Bronchial epithelial cell (primary cell): ENCODE measurements at regions not wholly inside any gene's neighbourhood (a gene's known extent, or its start where the extent isn't known, plus 50 kb on each side); places are given as distances from the start of the nearest gene placed in this dataset.
A peak's percentile ranks its signal among the peaks of the same experiment; 100 is the strongest.

Experiments used
- DNase-seq: peaks from one replicate; pipeline ENCODE4 v3.0.0-alpha.2; 2010; ENCODE audit warnings: low read depth
- FAIRE-seq: peaks from 2 replicates; lab custom pipeline; 2011; peaks lifted over from hg19 to GRCh38; lab: Jason Lieb, UNC
- H3K27me3 ChIP-seq: 2 replicates; pipeline ENCODE4 v1.5.1; 2011; ENCODE audit warnings: low read length; ENCODE audit not compliant: control insufficient read depth, insufficient read depth
- H3K36me3 ChIP-seq: 2 replicates; pipeline ENCODE4 v1.5.1; 2011; ENCODE audit warnings: low read length; ENCODE audit not compliant: control insufficient read depth, insufficient read depth
- H3K4me3 ChIP-seq: 2 replicates; pipeline ENCODE4 v1.5.1; 2011; ENCODE audit warnings: mild to moderate bottlenecking, low read depth, low read length, control low read depth
- CTCF ChIP-seq: IDR thresholded peaks from 2 replicates; pipeline ENCODE4 v1.5.1; 2011; ENCODE audit warnings: mild to moderate bottlenecking, moderate library complexity, low read length, control low read depth, inconsistent platforms; ENCODE audit not compliant: insufficient read depth, severe bottlenecking

GRCh38 chr11:70764356-70764905 lies 366.1 kb downstream of the CTTN start:
- no peak for TF ChIP-seq CTCF
- H3K4me3 ChIP-seq: no peak overlapping the region
- DNase-seq (no peak), FAIRE-seq (peak; percentile 93)
- no peaks in the 10 kb centered on the region for H3K27me3 ChIP-seq
- no peaks in the 10 kb centered on the region for H3K36me3 ChIP-seq

- H3K4me3 ChIP-seq: no peak overlapping the region
- DNase-seq (no peak), FAIRE-seq (no peak)
- no peak for TF ChIP-seq CTCF
- no peaks in the 10 kb centered on the region for H3K36me3 ChIP-seq
- H3K27me3 ChIP-seq: no peaks in the 10 kb centered on the region
These were observed 368.6 kb downstream of the CTTN start for GRCh38 chr11:70766901-70767300.

GRCh38 chr11:70768346-70769095 lies 370.2 kb downstream of the CTTN start:
- FAIRE-seq (no peak), DNase-seq (no peak)
- no peak for TF ChIP-seq CTCF
- H3K36me3 ChIP-seq: no peaks in the 10 kb centered on the region
- no peak overlapping the region for H3K4me3 ChIP-seq
- H3K27me3 ChIP-seq: no peaks in the 10 kb centered on the region

- DNase-seq: no peak
- Histone ChIP-seq H3K4me3 (no peak overlapping the region), H3K36me3 (no peaks in the 10 kb centered on the region), H3K27me3 (no peaks in the 10 kb centered on the region)
- no peak for TF ChIP-seq CTCF
- FAIRE-seq: no peak
These were observed 370.8 kb downstream of the CTTN start for GRCh38 chr11:70769106-70769505.

- Histone ChIP-seq H3K4me3 (no peak overlapping the region), H3K36me3 (no peaks in the 10 kb centered on the region), H3K27me3 (no peaks in the 10 kb centered on the region)
- no peak for TF ChIP-seq CTCF
- FAIRE-seq: peak; percentile 82
- DNase-seq: no peak
These were observed 371.2 kb downstream of the CTTN start for GRCh38 chr11:70769521-70769920.
